ENCODE measurements at regions not wholly inside any gene's neighbourhood (a gene's known extent, or its start where the extent isn't known, plus 50 kb on each side); places are given as distances from the start of the nearest gene placed in this dataset.

- DNase-seq (ENCODE audit: low spot score) (no peak), ATAC-seq (no peak)
- Mint-ChIP-seq H3K36me3 (no peaks in the 10 kb centered on the region; the same call in 1 of the 2 replicates), H3K4me1 (no peaks in the 10 kb centered on the region), H3K27me3 (ENCODE audit: low read depth) (no peaks in the 10 kb centered on the region), H3K4me3 (no peak overlapping the region), H3K9me3 (peaks cover 10% of the 10 kb centered on the region), H3K27ac (no peak overlapping the region)
- ChIA-PET POLR2A (no interaction called here), CTCF (no interaction called here)
- no peak for TF ChIP-seq ATF3 (CRISPR knock-in tag; conservative IDR thresholded peaks at IDR 0.05)
- TF ChIP-seq, protein P1, sequence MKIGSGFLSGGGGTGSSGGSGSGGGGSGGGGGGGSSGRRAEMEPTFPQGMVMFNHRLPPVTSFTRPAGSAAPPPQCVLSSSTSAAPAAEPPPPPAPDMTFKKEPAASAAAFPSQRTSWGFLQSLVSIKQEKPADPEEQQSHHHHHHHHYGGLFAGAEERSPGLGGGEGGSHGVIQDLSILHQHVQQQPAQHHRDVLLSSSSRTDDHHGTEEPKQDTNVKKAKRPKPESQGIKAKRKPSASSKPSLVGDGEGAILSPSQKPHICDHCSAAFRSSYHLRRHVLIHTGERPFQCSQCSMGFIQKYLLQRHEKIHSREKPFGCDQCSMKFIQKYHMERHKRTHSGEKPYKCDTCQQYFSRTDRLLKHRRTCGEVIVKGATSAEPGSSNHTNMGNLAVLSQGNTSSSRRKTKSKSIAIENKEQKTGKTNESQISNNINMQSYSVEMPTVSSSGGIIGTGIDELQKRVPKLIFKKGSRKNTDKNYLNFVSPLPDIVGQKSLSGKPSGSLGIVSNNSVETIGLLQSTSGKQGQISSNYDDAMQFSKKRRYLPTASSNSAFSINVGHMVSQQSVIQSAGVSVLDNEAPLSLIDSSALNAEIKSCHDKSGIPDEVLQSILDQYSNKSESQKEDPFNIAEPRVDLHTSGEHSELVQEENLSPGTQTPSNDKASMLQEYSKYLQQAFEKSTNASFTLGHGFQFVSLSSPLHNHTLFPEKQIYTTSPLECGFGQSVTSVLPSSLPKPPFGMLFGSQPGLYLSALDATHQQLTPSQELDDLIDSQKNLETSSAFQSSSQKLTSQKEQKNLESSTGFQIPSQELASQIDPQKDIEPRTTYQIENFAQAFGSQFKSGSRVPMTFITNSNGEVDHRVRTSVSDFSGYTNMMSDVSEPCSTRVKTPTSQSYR (CRISPR knock-in tag; IDR thresholded peaks at IDR 0.05) = no peak
- TF ChIP-seq ZNF263 (CRISPR knock-in tag; IDR thresholded peaks at IDR 0.05; ENCODE audit: low read depth) = no peak
- TF ChIP-seq ELF4 (CRISPR knock-in tag; IDR thresholded peaks at IDR 0.05; ENCODE audit: low read depth) = no peak
- TF ChIP-seq, protein P2, sequence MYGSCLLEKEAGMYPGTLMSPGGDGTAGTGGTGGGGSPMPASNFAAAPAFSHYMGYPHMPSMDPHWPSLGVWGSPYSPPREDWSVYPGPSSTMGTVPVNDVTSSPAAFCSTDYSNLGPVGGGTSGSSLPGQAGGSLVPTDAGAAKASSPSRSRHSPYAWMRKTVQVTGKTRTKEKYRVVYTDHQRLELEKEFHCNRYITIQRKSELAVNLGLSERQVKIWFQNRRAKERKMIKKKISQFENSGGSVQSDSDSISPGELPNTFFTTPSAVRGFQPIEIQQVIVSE (CRISPR knock-in tag; IDR thresholded peaks at IDR 0.05; ENCODE audit: borderline replicate concordance) = no peak
- no peak for TF ChIP-seq ESRRA (CRISPR knock-in tag; IDR thresholded peaks at IDR 0.05; ENCODE audit: borderline replicate concordance)
- TF ChIP-seq CBFB (CRISPR knock-in tag; IDR thresholded peaks at IDR 0.05; ENCODE audit: low read depth) = no peak
- TF ChIP-seq, protein P3, sequence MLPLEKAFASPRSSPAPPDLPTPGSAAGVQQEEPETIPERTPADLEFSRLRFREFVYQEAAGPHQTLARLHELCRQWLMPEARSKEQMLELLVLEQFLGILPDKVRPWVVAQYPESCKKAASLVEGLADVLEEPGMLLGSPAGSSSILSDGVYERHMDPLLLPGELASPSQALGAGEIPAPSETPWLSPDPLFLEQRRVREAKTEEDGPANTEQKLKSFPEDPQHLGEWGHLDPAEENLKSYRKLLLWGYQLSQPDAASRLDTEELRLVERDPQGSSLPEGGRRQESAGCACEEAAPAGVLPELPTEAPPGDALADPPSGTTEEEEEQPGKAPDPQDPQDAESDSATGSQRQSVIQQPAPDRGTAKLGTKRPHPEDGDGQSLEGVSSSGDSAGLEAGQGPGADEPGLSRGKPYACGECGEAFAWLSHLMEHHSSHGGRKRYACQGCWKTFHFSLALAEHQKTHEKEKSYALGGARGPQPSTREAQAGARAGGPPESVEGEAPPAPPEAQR (CRISPR knock-in tag; IDR thresholded peaks at IDR 0.05) = no peak
- TF ChIP-seq JAZF1 (CRISPR knock-in tag; IDR thresholded peaks at IDR 0.05) = no peak
- TF ChIP-seq IRF2 (CRISPR knock-in tag; IDR thresholded peaks at IDR 0.05; ENCODE audit: borderline replicate concordance, low read depth) = no peak
- TF ChIP-seq TP53 (CRISPR knock-in tag; IDR thresholded peaks at IDR 0.05) = no peak
- TF ChIP-seq ZMAT4 (CRISPR knock-in tag; IDR thresholded peaks at IDR 0.05) = no peak
- TF ChIP-seq NFATC4 (CRISPR knock-in tag; IDR thresholded peaks at IDR 0.05) = no peak
- no peak for TF ChIP-seq HMGA2 (CRISPR knock-in tag; IDR thresholded peaks at IDR 0.05)
- no peak for TF ChIP-seq USF1 (CRISPR knock-in tag; IDR thresholded peaks at IDR 0.05)
- TF ChIP-seq AR (CRISPR knock-in tag; IDR thresholded peaks at IDR 0.05) = no peak
- no peak for TF ChIP-seq SOX15 (CRISPR knock-in tag; IDR thresholded peaks at IDR 0.05)
- no peak for TF ChIP-seq ZNF396 (CRISPR knock-in tag; IDR thresholded peaks at IDR 0.05; ENCODE audit: borderline replicate concordance)
- no peak for TF ChIP-seq NR1H2 (CRISPR knock-in tag; IDR thresholded peaks at IDR 0.05)
- TF ChIP-seq, protein P4, sequence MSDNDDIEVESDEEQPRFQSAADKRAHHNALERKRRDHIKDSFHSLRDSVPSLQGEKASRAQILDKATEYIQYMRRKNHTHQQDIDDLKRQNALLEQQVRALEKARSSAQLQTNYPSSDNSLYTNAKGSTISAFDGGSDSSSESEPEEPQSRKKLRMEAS (CRISPR knock-in tag; IDR thresholded peaks at IDR 0.05) = no peak
Observed at GRCh38 chr4:46442963-46443362, 53.0 kb upstream of the GABRA2 start.

Data from WTC11 (cell line).